Limb (tissue), 2 donors: ENCODE measurements at regions not wholly inside any gene's neighbourhood (a gene's known extent, or its start where the extent isn't known, plus 50 kb on each side); places are given as distances from the start of the nearest gene placed in this dataset.
"Not testable (repeated sequence)": the region's sequence is repeated elsewhere in the genome, so short reads cannot be mapped to it uniquely, and the experiment has no call there.

Source experiments
- DNase-seq, 2 donors: peaks; one replicate each; pipeline ENCODE4 v3.0.0-alpha.2; 2016; ENCODE audit errors: extremely low spot score in 2 of 2

DNA sequence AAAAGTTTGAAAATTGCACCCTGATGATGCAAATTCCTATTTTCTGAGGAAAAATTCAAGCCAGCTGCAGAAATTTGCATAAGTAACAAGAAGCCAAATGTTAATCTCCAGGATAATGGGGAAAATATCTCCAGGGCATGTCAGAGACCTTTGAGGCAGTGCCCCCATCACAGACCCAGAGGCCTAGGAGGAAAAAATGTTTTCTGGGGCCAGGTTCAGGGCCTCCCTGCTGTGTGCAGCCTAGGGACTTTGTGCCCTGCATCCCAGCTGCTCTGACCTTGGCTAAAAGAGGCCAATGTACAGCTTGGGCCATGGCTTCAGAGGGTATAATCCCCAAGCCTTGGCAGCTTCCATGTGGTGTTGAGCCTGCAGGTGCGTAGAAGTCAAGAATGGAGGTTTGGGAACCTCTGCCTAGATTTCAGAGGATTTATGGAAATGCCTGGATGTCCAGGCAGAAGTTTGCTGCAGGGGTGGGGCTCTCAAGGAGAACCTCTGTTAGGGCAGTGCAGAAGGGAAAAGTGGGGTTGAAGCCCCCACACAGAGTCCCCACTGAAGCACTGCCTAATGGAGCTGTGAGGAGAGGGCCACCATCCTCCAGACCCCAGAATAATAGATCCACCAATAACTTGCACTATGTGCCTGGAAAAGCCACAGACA lies 51.7 kb upstream of the NDUFV2 start:
- not testable (repeated sequence) for DNase-seq
